ENCODE measurements at regions not wholly inside any gene's neighbourhood (a gene's known extent, or its start where the extent isn't known, plus 50 kb on each side); places are given as distances from the start of the nearest gene placed in this dataset.

GRCh38 chr15:66650433-66650832 is 51.6 kb upstream of the SMAD6 start (continued):
- no peak for TF ChIP-seq ATF6 (CRISPR knock-in tag; IDR thresholded peaks at IDR 0.05)
- no peak for TF ChIP-seq IRF2 (CRISPR knock-in tag; IDR thresholded peaks at IDR 0.05; ENCODE audit: borderline replicate concordance, low read depth)
- no peak for TF ChIP-seq NR1H2 (CRISPR knock-in tag; IDR thresholded peaks at IDR 0.05)

GRCh38 chr15:66651198-66651597 is 50.8 kb upstream of the SMAD6 start:
- CTCF ChIA-PET: interaction anchor here (0.9 to 1.1 kb wide), 2 partner anchors 32 to 47 kb away, joined by 4 to 6 read pairs; no protein-coding TSS in a partner anchor
- Mint-ChIP-seq H3K9me3 (no peaks in the 10 kb centered on the region), H3K27ac (no peak overlapping the region), H3K27me3 (ENCODE audit: low read depth) (peaks cover 3% of the 10 kb centered on the region; the same call in 1 of the 2 replicates), H3K36me3 (no peaks in the 10 kb centered on the region), H3K4me1 (peaks cover 37% of the 10 kb centered on the region), H3K4me3 (no peak overlapping the region)
- POLR2A ChIA-PET: no interaction called here
- DNase-seq (ENCODE audit: low spot score) (no peak), ATAC-seq (no peak)
- TF ChIP-seq MLX (CRISPR knock-in tag; IDR thresholded peaks at IDR 0.05) (no peak), ERG (CRISPR knock-in tag; IDR thresholded peaks at IDR 0.05) (no peak), GRHL2 (CRISPR knock-in tag; IDR thresholded peaks at IDR 0.05; ENCODE audit: insufficient replicate concordance, severe bottlenecking) (no peak), GTF2I (CRISPR knock-in tag; conservative IDR thresholded peaks at IDR 0.05) (no peak), ZNF532 (CRISPR knock-in tag; IDR thresholded peaks at IDR 0.05; ENCODE audit: borderline replicate concordance) (no peak)
- TF ChIP-seq, protein P1, sequence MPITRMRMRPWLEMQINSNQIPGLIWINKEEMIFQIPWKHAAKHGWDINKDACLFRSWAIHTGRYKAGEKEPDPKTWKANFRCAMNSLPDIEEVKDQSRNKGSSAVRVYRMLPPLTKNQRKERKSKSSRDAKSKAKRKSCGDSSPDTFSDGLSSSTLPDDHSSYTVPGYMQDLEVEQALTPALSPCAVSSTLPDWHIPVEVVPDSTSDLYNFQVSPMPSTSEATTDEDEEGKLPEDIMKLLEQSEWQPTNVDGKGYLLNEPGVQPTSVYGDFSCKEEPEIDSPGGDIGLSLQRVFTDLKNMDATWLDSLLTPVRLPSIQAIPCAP (CRISPR knock-in tag; IDR thresholded peaks at IDR 0.05): no peak
- TF ChIP-seq, protein P2, sequence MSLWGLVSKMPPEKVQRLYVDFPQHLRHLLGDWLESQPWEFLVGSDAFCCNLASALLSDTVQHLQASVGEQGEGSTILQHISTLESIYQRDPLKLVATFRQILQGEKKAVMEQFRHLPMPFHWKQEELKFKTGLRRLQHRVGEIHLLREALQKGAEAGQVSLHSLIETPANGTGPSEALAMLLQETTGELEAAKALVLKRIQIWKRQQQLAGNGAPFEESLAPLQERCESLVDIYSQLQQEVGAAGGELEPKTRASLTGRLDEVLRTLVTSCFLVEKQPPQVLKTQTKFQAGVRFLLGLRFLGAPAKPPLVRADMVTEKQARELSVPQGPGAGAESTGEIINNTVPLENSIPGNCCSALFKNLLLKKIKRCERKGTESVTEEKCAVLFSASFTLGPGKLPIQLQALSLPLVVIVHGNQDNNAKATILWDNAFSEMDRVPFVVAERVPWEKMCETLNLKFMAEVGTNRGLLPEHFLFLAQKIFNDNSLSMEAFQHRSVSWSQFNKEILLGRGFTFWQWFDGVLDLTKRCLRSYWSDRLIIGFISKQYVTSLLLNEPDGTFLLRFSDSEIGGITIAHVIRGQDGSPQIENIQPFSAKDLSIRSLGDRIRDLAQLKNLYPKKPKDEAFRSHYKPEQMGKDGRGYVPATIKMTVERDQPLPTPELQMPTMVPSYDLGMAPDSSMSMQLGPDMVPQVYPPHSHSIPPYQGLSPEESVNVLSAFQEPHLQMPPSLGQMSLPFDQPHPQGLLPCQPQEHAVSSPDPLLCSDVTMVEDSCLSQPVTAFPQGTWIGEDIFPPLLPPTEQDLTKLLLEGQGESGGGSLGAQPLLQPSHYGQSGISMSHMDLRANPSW (CRISPR knock-in tag; conservative IDR thresholded peaks at IDR 0.05; ENCODE audit: low read depth): no peak
- TF ChIP-seq, protein P3, sequence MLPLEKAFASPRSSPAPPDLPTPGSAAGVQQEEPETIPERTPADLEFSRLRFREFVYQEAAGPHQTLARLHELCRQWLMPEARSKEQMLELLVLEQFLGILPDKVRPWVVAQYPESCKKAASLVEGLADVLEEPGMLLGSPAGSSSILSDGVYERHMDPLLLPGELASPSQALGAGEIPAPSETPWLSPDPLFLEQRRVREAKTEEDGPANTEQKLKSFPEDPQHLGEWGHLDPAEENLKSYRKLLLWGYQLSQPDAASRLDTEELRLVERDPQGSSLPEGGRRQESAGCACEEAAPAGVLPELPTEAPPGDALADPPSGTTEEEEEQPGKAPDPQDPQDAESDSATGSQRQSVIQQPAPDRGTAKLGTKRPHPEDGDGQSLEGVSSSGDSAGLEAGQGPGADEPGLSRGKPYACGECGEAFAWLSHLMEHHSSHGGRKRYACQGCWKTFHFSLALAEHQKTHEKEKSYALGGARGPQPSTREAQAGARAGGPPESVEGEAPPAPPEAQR (CRISPR knock-in tag; IDR thresholded peaks at IDR 0.05): no peak
- TF ChIP-seq, protein P4, sequence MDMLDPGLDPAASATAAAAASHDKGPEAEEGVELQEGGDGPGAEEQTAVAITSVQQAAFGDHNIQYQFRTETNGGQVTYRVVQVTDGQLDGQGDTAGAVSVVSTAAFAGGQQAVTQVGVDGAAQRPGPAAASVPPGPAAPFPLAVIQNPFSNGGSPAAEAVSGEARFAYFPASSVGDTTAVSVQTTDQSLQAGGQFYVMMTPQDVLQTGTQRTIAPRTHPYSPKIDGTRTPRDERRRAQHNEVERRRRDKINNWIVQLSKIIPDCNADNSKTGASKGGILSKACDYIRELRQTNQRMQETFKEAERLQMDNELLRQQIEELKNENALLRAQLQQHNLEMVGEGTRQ (CRISPR knock-in tag; IDR thresholded peaks at IDR 0.05): no peak

Measured in WTC11 (cell line).